ENCODE measurements at regions not wholly inside any gene's neighbourhood (a gene's known extent, or its start where the extent isn't known, plus 50 kb on each side); places are given as distances from the start of the nearest gene placed in this dataset.

GRCh38 chr15:88342666-88343065 is 86.1 kb upstream of the NTRK3 start:
- TF ChIP-seq, protein P1, sequence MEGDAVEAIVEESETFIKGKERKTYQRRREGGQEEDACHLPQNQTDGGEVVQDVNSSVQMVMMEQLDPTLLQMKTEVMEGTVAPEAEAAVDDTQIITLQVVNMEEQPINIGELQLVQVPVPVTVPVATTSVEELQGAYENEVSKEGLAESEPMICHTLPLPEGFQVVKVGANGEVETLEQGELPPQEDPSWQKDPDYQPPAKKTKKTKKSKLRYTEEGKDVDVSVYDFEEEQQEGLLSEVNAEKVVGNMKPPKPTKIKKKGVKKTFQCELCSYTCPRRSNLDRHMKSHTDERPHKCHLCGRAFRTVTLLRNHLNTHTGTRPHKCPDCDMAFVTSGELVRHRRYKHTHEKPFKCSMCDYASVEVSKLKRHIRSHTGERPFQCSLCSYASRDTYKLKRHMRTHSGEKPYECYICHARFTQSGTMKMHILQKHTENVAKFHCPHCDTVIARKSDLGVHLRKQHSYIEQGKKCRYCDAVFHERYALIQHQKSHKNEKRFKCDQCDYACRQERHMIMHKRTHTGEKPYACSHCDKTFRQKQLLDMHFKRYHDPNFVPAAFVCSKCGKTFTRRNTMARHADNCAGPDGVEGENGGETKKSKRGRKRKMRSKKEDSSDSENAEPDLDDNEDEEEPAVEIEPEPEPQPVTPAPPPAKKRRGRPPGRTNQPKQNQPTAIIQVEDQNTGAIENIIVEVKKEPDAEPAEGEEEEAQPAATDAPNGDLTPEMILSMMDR (conservative IDR thresholded peaks at IDR 0.05; ENCODE audit: low read length): no peak
- TF ChIP-seq EZH2phosphoT487 (IDR thresholded peaks at IDR 0.05; ENCODE audit: borderline replicate concordance): no peak

Data from Loucy (cell line).